ENCODE measurements at regions not wholly inside any gene's neighbourhood (a gene's known extent, or its start where the extent isn't known, plus 50 kb on each side); places are given as distances from the start of the nearest gene placed in this dataset.

DNA sequence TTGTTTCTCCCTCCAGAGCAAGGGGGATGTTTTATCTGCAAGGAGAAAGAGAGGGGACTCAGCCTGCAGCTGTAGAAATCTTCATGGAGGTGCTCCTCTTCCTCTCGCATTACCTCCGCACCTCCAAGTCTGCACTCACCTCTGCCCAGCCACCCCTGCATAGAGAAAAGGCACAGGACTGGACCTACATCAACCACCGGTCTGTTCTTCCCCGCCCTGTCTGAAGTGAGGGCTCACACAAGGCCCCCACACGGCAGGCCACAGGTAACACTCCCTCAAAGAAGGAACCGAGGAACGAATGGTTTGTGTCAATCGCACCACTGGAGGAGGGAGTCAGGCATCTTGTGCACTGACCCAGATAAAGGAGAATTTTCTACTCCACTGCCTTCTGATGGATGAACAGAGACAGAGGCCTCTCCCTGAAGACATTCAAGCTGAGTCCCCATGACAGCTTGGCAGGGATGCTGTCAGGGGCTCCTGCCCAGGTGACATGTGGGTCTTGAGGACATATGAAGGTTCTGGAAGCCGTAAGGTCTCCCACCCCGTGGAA is 260.3 kb downstream of the XXYLT1 start:
- DNase-seq (ENCODE audit: extremely low spot score): no peak
- CTCF ChIA-PET: no interaction called here
- POLR2A ChIA-PET: no interaction called here
- TF ChIP-seq ELF4 (IDR thresholded peaks at IDR 0.05) (no peak), SUZ12 (IDR thresholded peaks at IDR 0.05) (no peak), ARNT (IDR thresholded peaks at IDR 0.05) (no peak), FOXA1 (IDR thresholded peaks at IDR 0.05) (no peak), NFRKB (IDR thresholded peaks at IDR 0.05) (no peak)

DNA sequence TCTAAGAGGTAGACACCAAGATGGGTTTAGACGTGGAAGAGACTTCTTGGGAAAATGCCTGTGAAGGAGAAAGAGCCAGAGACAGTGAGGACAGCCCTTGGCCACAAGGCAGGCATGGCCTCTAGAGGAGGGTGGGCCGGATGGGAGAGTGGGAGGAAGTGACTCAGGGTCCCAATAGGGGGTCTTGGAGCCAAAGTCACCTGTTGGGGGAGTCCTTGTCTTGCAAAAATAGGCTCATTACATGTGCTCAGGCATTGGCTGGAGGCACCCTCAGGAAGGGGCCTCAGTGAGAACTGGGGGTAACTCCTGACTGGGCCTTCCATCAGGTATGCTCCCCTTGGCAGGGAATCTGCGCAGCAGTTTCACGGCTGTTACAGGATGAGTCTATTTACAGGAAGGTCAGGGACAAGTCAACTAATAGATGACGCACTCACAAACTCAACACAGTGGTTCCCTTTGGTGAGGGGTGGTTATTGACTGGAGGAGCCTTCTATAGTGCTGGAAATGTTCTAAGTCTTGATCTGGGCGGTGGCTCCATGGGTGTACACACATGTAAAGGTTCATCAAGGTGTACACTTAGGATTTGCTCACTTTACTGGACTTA is 259.6 kb downstream of the XXYLT1 start:
- POLR2A ChIA-PET: no interaction called here

DNA sequence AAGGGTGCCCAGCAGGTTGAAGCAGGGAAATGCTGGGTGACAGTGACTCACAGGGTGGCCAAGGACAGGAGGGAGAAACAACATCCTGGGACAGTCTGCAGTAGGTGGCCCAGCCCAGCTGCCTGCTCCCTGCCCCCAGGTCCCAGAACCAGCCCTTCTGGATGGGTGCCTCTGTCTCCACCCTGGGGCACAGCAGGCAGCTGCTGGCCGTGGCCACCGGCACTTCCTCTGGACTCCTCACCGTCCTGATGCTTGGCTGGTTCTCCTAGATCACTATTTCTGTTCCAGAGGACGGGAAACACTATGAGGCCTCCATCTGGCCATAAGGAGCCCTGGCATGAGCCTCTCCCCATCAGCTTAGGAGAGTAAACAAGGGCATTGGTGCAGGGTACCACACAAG is 258.9 kb downstream of the XXYLT1 start:
- TF ChIP-seq ZNF384 (IDR thresholded peaks at IDR 0.05) (no peak), ELF4 (IDR thresholded peaks at IDR 0.05) (no peak), BHLHE40 (IDR thresholded peaks at IDR 0.05; ENCODE audit: borderline replicate concordance) (no peak), L3MBTL2 (conservative IDR thresholded peaks at IDR 0.05) (no peak), HDGF (IDR thresholded peaks at IDR 0.05; ENCODE audit: borderline replicate concordance) (no peak), SP1 (IDR thresholded peaks at IDR 0.05) (no peak), NFRKB (IDR thresholded peaks at IDR 0.05) (no peak), TARDBP (IDR thresholded peaks at IDR 0.05) (no peak), LEF1 (IDR thresholded peaks at IDR 0.05; ENCODE audit: borderline replicate concordance) (no peak), ARNT (IDR thresholded peaks at IDR 0.05) (no peak), FOXA1 (IDR thresholded peaks at IDR 0.05) (no peak), SUZ12 (IDR thresholded peaks at IDR 0.05) (no peak), FOXM1 (IDR thresholded peaks at IDR 0.05; ENCODE audit: borderline replicate concordance) (no peak), CTBP1 (IDR thresholded peaks at IDR 0.05; ENCODE audit: borderline replicate concordance) (no peak), FOXK2 (IDR thresholded peaks at IDR 0.05) (no peak)
- TF ChIP-seq, protein P1, sequence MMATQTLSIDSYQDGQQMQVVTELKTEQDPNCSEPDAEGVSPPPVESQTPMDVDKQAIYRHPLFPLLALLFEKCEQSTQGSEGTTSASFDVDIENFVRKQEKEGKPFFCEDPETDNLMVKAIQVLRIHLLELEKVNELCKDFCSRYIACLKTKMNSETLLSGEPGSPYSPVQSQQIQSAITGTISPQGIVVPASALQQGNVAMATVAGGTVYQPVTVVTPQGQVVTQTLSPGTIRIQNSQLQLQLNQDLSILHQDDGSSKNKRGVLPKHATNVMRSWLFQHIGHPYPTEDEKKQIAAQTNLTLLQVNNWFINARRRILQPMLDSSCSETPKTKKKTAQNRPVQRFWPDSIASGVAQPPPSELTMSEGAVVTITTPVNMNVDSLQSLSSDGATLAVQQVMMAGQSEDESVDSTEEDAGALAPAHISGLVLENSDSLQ (IDR thresholded peaks at IDR 0.05): no peak
- DNase-seq (ENCODE audit: extremely low spot score): no peak
- CTCF ChIA-PET: no interaction called here
- POLR2A ChIA-PET: no interaction called here

More for the DNA sequence above, 259.6 kb downstream of the XXYLT1 start:
- TF ChIP-seq LEF1 (IDR thresholded peaks at IDR 0.05; ENCODE audit: borderline replicate concordance) (no peak), HDGF (IDR thresholded peaks at IDR 0.05; ENCODE audit: borderline replicate concordance) (no peak), L3MBTL2 (conservative IDR thresholded peaks at IDR 0.05) (no peak), FOXM1 (IDR thresholded peaks at IDR 0.05; ENCODE audit: borderline replicate concordance) (no peak), ZNF384 (IDR thresholded peaks at IDR 0.05) (no peak), BHLHE40 (IDR thresholded peaks at IDR 0.05; ENCODE audit: borderline replicate concordance) (no peak), FOXA1 (IDR thresholded peaks at IDR 0.05) (no peak), NFRKB (IDR thresholded peaks at IDR 0.05) (no peak), ELF4 (IDR thresholded peaks at IDR 0.05) (no peak), TARDBP (IDR thresholded peaks at IDR 0.05) (no peak), FOXK2 (IDR thresholded peaks at IDR 0.05) (no peak), SP1 (IDR thresholded peaks at IDR 0.05) (no peak), CTBP1 (IDR thresholded peaks at IDR 0.05; ENCODE audit: borderline replicate concordance) (no peak), SUZ12 (IDR thresholded peaks at IDR 0.05) (no peak), ARNT (IDR thresholded peaks at IDR 0.05) (no peak)
- TF ChIP-seq, protein P1 (IDR thresholded peaks at IDR 0.05): no peak
- CTCF ChIA-PET: no interaction called here
- DNase-seq (ENCODE audit: extremely low spot score): no peak

DNA sequence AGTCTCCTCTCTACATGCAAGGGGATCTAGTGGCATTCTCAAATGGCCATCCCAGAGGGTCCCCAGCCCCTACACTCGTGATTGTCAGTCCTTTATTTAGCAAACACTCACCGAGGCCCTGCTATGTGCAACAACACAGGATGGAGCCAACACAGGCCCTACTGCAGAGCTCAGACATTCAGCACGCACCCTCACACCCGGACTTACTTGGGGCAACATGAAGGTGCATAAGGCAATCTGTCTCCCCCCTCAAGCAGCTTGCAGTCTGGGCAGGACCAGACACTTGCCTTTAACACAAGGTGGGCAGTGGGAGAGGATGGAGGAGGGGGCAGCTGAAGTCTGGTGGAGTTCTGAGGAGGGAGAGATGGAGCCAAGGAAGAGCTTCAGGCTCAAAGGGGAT is 258.4 kb downstream of the XXYLT1 start:
- ChIA-PET POLR2A (no interaction called here), CTCF (no interaction called here)
- no peak for DNase-seq (ENCODE audit: extremely low spot score)
- TF ChIP-seq LEF1 (IDR thresholded peaks at IDR 0.05; ENCODE audit: borderline replicate concordance) (no peak), CTBP1 (IDR thresholded peaks at IDR 0.05; ENCODE audit: borderline replicate concordance) (no peak), NFRKB (IDR thresholded peaks at IDR 0.05) (no peak), TARDBP (IDR thresholded peaks at IDR 0.05) (no peak), FOXA1 (IDR thresholded peaks at IDR 0.05) (no peak), FOXM1 (IDR thresholded peaks at IDR 0.05; ENCODE audit: borderline replicate concordance) (no peak), L3MBTL2 (conservative IDR thresholded peaks at IDR 0.05) (no peak), ELF4 (IDR thresholded peaks at IDR 0.05) (no peak), HDGF (IDR thresholded peaks at IDR 0.05; ENCODE audit: borderline replicate concordance) (no peak), SUZ12 (IDR thresholded peaks at IDR 0.05) (no peak), SP1 (IDR thresholded peaks at IDR 0.05) (no peak), ZNF384 (IDR thresholded peaks at IDR 0.05) (no peak)
- TF ChIP-seq, protein P1 (IDR thresholded peaks at IDR 0.05): no peak

DNA sequence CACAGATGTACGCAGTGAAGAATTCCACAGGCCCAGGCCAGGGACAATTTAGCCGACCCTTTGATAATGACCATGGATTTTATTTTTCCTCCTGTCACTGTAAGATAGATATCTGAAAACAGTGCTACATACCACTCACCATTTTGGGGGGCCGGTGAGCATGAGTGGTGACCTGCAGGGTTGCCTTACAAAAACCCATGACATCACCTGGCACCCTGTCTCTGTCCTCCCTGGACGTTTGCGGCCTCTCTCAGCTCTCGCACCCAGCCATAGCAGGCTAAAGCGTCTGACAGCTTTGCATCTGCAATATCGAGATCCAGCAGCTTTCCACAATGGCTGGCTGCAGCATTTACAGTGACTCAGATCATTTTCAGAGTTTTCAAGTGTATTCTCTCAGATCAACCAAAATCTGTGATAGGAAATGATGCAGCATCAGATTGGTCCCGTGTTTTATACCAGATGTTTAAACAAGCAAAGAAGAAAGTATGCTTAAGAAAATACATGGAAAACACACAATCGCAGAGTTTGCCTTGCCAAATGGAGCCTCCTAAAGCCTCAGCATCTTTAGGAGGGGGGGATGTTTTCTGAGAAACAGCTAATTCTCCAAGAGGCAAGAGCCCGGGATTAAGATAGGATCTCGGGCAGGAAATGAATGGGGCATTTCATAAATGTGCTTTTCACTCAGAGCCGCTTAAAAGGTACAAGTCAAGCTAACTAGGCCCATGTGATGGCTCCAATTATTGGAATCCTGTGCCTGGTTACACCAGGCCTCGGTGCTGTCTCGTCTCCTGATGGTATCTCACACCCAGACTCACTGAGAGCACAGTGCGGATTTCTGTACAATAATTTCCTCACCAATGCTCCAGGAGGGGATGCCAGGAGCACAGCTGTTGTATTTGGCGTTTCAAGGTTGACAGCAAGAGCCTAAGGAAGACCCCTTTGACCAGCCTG is 257.3 kb downstream of the XXYLT1 start:
- no peak for DNase-seq (ENCODE audit: extremely low spot score)
- ChIA-PET CTCF (no interaction called here), POLR2A (no interaction called here)
- TF ChIP-seq BHLHE40 (IDR thresholded peaks at IDR 0.05; ENCODE audit: borderline replicate concordance) (no peak), ELF4 (IDR thresholded peaks at IDR 0.05) (no peak), TARDBP (IDR thresholded peaks at IDR 0.05) (no peak), FOXK2 (IDR thresholded peaks at IDR 0.05) (no peak), HDGF (IDR thresholded peaks at IDR 0.05; ENCODE audit: borderline replicate concordance) (no peak), SUZ12 (IDR thresholded peaks at IDR 0.05) (no peak), SP1 (IDR thresholded peaks at IDR 0.05) (no peak), L3MBTL2 (conservative IDR thresholded peaks at IDR 0.05) (no peak), ZNF384 (IDR thresholded peaks at IDR 0.05) (no peak), CTBP1 (IDR thresholded peaks at IDR 0.05; ENCODE audit: borderline replicate concordance) (no peak), FOXM1 (IDR thresholded peaks at IDR 0.05; ENCODE audit: borderline replicate concordance) (no peak), ARNT (IDR thresholded peaks at IDR 0.05) (no peak), FOXA1 (IDR thresholded peaks at IDR 0.05) (no peak), LEF1 (IDR thresholded peaks at IDR 0.05; ENCODE audit: borderline replicate concordance) (no peak)
- TF ChIP-seq, protein P1 (IDR thresholded peaks at IDR 0.05): no peak
